ENCODE measurements at regions not wholly inside any gene's neighbourhood (a gene's known extent, or its start where the extent isn't known, plus 50 kb on each side); places are given as distances from the start of the nearest gene placed in this dataset.

GRCh38 chr1:208709981-208710380 lies 465.8 kb upstream of the PLXNA2 start:
- DNase-seq (ENCODE audit: low spot score) = no peak
- TF ChIP-seq CTCF (IDR thresholded peaks at IDR 0.05) = no peak
- Histone ChIP-seq H3K36me3 (no peaks in the 10 kb centered on the region), H3K4me3 (no peak overlapping the region), H3K4me1 (ENCODE audit: control insufficient read depth in 1 of 2, low read depth in 2 of 2) (no peaks in the 10 kb centered on the region), H3K27me3 (replicated peaks; ENCODE audit: insufficient read depth) (no peaks in the 10 kb centered on the region), H3K9me3 (no peaks in the 10 kb centered on the region), H3K27ac (no peak overlapping the region)
- no peak for ATAC-seq (ENCODE audit: insufficient number of reproducible peaks, low FRiP score, low read depth)

- H3K27me3 ChIP-seq (replicated peaks; ENCODE audit: insufficient read depth) = no peaks in the 10 kb centered on the region
- H3K36me3 ChIP-seq = no peaks in the 10 kb centered on the region
- no peaks in the 10 kb centered on the region for H3K9me3 ChIP-seq
- no peak overlapping the region for H3K27ac ChIP-seq
- no peak for TF ChIP-seq CTCF (IDR thresholded peaks at IDR 0.05)
- DNase-seq (ENCODE audit: low spot score) = no peak
- H3K4me3 ChIP-seq = no peak overlapping the region
- ATAC-seq (ENCODE audit: insufficient number of reproducible peaks, low FRiP score, low read depth) = no peak
- H3K4me1 ChIP-seq (ENCODE audit: control insufficient read depth in 1 of 2, low read depth in 2 of 2) = no peaks in the 10 kb centered on the region
Measured at GRCh38 chr1:208714323-208714722, 470.1 kb upstream of the PLXNA2 start.

- Histone ChIP-seq H3K27ac (no peak overlapping the region), H3K4me3 (no peak overlapping the region), H3K36me3 (no peaks in the 10 kb centered on the region), H3K4me1 (ENCODE audit: control insufficient read depth in 1 of 2, low read depth in 2 of 2) (no peaks in the 10 kb centered on the region), H3K27me3 (replicated peaks; ENCODE audit: insufficient read depth) (no peaks in the 10 kb centered on the region), H3K9me3 (peaks cover 10% of the 10 kb centered on the region)
- TF ChIP-seq CTCF (IDR thresholded peaks at IDR 0.05) = no peak
- ATAC-seq (ENCODE audit: insufficient number of reproducible peaks, low FRiP score, low read depth) = no peak
- no peak for DNase-seq (ENCODE audit: low spot score)
Measured at GRCh38 chr1:208717525-208717924, 473.3 kb upstream of the PLXNA2 start.

GRCh38 chr1:208722592-208722991 lies 478.4 kb upstream of the PLXNA2 start:
- no peaks in the 10 kb centered on the region for H3K36me3 ChIP-seq
- H3K4me3 ChIP-seq = no peak overlapping the region
- no peaks in the 10 kb centered on the region for H3K4me1 ChIP-seq (ENCODE audit: control insufficient read depth in 1 of 2, low read depth in 2 of 2)
- H3K9me3 ChIP-seq = peaks cover 18% of the 10 kb centered on the region
- ATAC-seq (ENCODE audit: insufficient number of reproducible peaks, low FRiP score, low read depth) = no peak
- TF ChIP-seq CTCF (IDR thresholded peaks at IDR 0.05) = no peak
- H3K27ac ChIP-seq = no peak overlapping the region
- H3K27me3 ChIP-seq (replicated peaks; ENCODE audit: insufficient read depth) = no peaks in the 10 kb centered on the region
- DNase-seq (ENCODE audit: low spot score) = no peak

GRCh38 chr1:208724079-208724478 lies 479.9 kb upstream of the PLXNA2 start:
- ATAC-seq (ENCODE audit: insufficient number of reproducible peaks, low FRiP score, low read depth) = no peak
- Histone ChIP-seq H3K36me3 (no peaks in the 10 kb centered on the region), H3K27ac (no peak overlapping the region), H3K4me3 (no peak overlapping the region), H3K27me3 (replicated peaks; ENCODE audit: insufficient read depth) (no peaks in the 10 kb centered on the region), H3K4me1 (ENCODE audit: control insufficient read depth in 1 of 2, low read depth in 2 of 2) (no peaks in the 10 kb centered on the region), H3K9me3 (peaks cover 18% of the 10 kb centered on the region)
- no peak for TF ChIP-seq CTCF (IDR thresholded peaks at IDR 0.05)
- no peak for DNase-seq (ENCODE audit: low spot score)

All from thoracic aorta (tissue), 2 donors.